ENCODE measurements at regions not wholly inside any gene's neighbourhood (a gene's known extent, or its start where the extent isn't known, plus 50 kb on each side); places are given as distances from the start of the nearest gene placed in this dataset.

DNA sequence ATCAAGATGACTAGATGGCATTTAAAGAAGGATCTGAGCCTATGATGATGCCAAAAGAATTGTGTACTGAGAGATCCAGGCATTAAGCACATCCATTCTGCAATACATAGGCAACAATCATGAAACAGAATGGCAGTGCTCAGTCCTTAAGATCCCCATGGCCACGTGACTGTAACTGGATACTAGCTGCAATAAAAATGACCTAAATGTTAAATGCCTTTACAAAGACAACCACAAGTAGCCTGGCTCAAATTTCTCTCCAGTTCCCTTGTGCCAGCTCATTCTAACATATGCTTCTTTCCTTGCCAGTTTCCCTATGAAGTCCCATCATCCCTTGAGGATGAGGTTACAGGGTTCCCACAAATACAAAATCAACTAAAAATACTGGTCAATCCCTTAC is 148.3 kb upstream of the GHR start:
- TF ChIP-seq, protein P1, sequence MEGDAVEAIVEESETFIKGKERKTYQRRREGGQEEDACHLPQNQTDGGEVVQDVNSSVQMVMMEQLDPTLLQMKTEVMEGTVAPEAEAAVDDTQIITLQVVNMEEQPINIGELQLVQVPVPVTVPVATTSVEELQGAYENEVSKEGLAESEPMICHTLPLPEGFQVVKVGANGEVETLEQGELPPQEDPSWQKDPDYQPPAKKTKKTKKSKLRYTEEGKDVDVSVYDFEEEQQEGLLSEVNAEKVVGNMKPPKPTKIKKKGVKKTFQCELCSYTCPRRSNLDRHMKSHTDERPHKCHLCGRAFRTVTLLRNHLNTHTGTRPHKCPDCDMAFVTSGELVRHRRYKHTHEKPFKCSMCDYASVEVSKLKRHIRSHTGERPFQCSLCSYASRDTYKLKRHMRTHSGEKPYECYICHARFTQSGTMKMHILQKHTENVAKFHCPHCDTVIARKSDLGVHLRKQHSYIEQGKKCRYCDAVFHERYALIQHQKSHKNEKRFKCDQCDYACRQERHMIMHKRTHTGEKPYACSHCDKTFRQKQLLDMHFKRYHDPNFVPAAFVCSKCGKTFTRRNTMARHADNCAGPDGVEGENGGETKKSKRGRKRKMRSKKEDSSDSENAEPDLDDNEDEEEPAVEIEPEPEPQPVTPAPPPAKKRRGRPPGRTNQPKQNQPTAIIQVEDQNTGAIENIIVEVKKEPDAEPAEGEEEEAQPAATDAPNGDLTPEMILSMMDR (conservative IDR thresholded peaks at IDR 0.05; ENCODE audit: control insufficient read depth, insufficient read depth, low read depth, low read length) = no peak
- peak; percentile 77 for DNase-seq (ENCODE audit: low read depth)
- no peak overlapping the region for H3K4me3 ChIP-seq (ENCODE audit: control insufficient read depth, low read depth, low read length)

DNA sequence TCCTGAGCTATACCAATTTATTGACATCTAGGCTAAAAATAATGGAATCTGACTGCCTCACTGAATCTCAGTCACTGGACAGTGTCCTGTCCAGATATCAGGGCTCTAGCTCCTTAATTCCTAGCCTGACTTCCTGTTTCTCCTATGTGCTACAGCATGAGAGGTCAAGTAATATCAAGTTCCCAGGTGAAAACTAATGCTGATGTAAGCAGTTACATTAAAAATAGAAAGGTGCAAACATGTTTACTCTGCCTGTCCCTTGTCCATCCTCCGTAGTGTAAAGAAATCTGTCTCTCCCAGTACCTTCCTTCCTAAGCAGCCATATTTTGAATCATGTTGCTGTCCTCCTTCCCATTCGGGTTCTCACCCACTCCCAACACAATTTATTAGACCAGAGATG is 145.9 kb upstream of the GHR start:
- H3K4me3 ChIP-seq (ENCODE audit: control insufficient read depth, low read depth, low read length) = no peak overlapping the region
- no peak for DNase-seq (ENCODE audit: low read depth)
- TF ChIP-seq, protein P1 (conservative IDR thresholded peaks at IDR 0.05; ENCODE audit: control insufficient read depth, insufficient read depth, low read depth, low read length) = no peak

DNA sequence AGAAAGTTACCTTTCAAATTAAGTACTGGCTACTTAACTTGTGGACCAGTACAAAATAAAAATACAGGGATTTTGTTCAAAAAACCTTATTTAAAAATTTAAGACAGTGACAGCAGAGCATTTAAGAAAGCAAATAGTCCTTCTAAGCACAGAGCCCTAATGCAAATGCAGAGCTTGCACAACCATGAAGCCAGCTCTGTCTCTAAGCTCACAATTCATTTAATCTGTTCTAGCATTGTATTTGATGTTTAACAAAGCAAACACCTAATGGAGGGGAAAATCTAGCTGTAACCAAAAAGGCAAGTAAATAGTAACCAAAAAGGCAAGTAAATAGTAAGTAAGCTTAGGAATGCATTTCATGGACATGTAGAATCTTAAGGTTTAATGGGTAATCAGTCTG is 138.7 kb upstream of the GHR start:
- H3K4me3 ChIP-seq (ENCODE audit: control insufficient read depth, low read depth, low read length) = no peak overlapping the region
- TF ChIP-seq, protein P1 (conservative IDR thresholded peaks at IDR 0.05; ENCODE audit: control insufficient read depth, insufficient read depth, low read depth, low read length) = no peak

DNA sequence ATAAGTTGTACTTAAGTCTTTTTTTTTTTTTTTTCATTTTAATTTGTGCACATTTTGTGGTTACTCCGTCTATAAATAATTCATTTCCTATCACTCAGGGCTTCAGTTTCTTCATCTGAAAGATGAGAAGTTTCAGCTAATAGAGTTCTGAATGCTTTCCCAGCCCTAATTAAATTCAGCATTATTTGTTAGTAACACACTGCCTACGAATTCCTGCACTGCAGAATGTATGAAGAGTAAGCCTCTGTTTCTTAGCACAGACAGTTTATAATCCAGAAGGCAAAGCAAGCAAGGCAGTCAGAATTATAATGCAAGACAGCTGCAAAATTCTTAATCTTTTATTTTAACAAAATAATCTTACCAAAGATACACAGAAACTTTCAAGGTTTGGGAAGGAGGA is 138.0 kb upstream of the GHR start:
- DNase-seq (ENCODE audit: low read depth) = no peak
- H3K4me3 ChIP-seq (ENCODE audit: control insufficient read depth, low read depth, low read length) = no peak overlapping the region
- TF ChIP-seq, protein P1 (conservative IDR thresholded peaks at IDR 0.05; ENCODE audit: control insufficient read depth, insufficient read depth, low read depth, low read length) = no peak

More for the DNA sequence above, 138.7 kb upstream of the GHR start:
- no peak for DNase-seq (ENCODE audit: low read depth)

GRCh38 chr5:42300496-42300895 is 122.7 kb upstream of the GHR start:
- no peak overlapping the region for H3K4me3 ChIP-seq (ENCODE audit: control insufficient read depth, low read depth, low read length)
- DNase-seq (ENCODE audit: low read depth) = no peak
- TF ChIP-seq, protein P1 (conservative IDR thresholded peaks at IDR 0.05; ENCODE audit: control insufficient read depth, insufficient read depth, low read depth, low read length) = no peak

DNA sequence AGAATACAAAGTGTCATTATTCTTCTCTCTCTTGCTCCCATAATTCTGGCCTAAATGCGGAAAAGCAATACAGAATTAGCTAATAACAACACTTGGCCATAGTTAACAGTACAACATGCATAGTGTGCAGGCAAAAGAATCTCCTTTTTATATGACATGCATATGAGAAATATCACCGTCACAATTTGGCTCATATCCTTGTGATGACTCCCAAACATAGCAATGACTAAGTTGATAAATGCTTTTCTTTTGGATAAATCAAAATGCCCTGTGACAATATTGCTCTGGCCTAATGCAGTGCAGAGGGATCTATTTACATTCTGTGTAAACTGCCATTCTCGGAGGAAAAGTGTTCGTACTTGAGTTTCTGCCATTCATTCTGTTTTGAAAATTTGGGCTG is 121.9 kb upstream of the GHR start:
- peak; percentile 91 for DNase-seq (ENCODE audit: low read depth)
- H3K4me3 ChIP-seq (ENCODE audit: control insufficient read depth, low read depth, low read length) = no peak overlapping the region

More for the DNA sequence above, 121.9 kb upstream of the GHR start:
- TF ChIP-seq, protein P1 (conservative IDR thresholded peaks at IDR 0.05; ENCODE audit: control insufficient read depth, insufficient read depth, low read depth, low read length) = no peak

All from fibroblast of mammary gland (primary cell).